ENCODE measurements at regions not wholly inside any gene's neighbourhood (a gene's known extent, or its start where the extent isn't known, plus 50 kb on each side); places are given as distances from the start of the nearest gene placed in this dataset.

- DNase-seq (ENCODE audit: low spot score) (peak; percentile 48), FAIRE-seq (no peak)
Observed at GRCh38 chr17:27049104-27049784, 244.7 kb upstream of the WSB1 start.

DNA sequence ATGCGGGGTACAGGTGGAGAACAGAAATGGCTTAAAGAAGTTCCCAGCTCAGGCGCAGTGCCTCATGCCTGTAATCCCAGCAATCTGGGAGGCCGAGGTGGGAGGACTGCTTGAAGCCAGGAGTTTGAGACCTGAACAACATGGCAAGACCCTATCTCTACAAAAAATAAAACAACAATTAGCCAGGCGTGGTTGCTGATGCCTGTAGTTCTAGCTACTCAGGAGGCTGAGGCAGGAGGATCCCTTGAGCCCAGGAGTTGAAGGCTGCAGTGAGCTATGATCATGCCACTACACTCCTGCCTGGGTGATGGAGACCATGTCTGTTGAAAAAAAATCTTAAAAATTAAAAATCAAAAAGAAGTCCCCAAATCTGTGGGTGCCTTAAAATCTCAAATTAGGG, 228.3 kb upstream of the WSB1 start:
- no peak for DNase-seq (ENCODE audit: low spot score)
- no peak for FAIRE-seq

GRCh38 chr17:27066315-27066714, 227.6 kb upstream of the WSB1 start:
- FAIRE-seq = peak; percentile 37
- DNase-seq (ENCODE audit: low spot score) = no peak

DNA sequence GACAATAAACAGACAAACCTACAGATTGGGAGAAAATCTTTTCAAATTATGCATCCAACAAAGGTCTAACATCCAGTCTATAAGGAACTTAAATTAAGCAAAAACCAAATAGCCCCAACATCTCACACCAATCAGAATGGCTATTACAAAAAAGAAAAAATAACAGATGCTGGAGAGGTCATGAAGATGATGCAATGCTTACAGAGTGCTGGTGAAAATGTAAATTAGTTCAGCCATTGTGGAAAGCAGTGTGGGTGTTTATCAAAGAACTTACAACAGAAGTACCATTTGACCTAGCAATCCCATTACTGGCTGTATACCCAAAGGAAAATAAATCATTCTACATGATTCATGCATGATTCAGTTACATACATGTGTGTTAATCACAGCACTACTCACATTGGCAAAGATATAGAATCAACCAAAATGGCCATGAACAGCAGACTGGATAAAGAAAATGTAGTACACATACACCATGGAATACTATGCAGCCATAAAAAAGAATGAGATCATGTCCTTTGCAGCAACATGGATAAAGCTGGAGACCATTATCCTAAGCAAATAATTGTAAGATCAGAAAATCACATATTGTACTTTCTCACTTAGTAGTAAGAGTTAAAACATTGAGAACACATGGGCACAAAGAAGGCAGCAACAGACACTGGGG, 223.9 kb upstream of the WSB1 start:
- no peak for FAIRE-seq
- no peak for DNase-seq (ENCODE audit: low spot score)

DNA sequence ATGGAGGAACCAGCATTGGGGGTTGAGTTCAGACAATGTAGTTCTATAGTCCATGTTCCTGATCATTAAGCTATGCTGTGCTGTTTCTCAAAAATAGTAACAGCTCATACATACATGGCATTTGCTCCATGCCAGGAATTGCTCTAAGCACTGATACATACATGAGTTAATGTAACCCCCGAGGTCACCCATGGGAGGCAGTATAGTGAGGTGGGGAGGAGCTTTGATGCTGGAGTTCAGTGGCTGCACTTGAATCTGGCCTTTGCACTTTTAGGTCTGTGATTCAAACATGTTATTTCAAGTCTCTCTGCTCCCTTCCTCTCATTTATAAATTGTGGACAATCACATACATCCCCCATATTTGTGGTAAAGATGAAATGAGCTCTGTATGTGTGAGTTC, 223.1 kb upstream of the WSB1 start:
- no peak for DNase-seq (ENCODE audit: low spot score)
- no peak for FAIRE-seq

DNA sequence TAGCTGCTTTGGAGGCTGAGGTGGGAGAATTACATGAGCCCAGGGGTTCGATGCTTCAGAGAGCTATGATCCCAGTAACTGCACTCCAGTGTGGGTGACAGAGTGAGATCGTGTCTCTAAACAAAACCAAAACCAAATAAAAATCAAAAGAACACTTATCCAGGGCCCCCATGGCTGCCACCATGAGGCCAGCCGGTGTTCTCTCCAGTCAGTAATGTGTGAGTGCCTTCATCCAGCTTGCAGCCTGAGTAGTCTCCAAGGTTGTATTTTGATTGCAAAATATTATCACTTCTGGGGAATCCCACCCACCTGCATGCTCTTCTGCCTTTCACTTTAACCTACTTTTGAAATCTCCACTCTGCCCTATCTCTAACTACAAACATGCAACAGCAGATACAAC, 221.0 kb upstream of the WSB1 start:
- FAIRE-seq (no peak), DNase-seq (ENCODE audit: low spot score) (no peak)

DNA sequence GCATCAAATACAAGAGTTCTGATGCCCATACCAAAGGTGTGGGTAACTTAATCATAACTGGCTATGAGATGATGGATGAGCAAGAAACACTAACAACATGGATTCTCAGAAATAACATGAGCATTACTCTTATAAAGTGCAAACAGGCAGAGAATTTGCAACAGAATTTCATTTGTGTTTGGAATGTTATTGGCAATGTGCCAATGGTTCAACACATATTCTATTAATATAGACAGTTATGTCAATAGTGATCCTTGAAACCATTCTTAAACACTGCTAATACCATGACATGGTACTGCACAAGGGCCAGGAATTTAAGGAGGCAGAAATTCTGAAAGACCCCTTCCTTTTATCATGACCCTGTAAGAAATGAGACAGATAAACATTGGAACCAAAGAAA, 217.1 kb upstream of the WSB1 start:
- no peak for DNase-seq (ENCODE audit: low spot score)
- no peak for FAIRE-seq

DNA sequence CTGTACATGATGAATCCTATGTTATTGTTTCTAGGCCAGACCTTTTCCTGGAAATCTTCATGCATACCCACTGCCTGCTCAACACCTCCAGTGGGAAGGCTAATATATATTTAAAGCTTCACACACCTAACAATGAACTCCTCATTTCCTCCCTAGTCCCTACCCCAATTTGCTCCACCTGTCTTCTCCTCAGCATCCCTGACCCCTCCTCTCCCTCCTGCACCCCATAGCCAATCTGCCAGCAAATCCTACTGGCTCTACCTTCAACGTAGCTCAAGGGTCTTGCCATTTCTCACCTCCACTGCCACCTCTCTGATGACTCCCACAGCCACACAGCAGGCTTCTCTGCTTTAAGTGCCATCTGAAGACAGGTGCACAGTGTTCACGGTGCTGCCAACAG, 215.6 kb upstream of the WSB1 start:
- FAIRE-seq (peak; percentile 74), DNase-seq (ENCODE audit: low spot score) (no peak)

DNA sequence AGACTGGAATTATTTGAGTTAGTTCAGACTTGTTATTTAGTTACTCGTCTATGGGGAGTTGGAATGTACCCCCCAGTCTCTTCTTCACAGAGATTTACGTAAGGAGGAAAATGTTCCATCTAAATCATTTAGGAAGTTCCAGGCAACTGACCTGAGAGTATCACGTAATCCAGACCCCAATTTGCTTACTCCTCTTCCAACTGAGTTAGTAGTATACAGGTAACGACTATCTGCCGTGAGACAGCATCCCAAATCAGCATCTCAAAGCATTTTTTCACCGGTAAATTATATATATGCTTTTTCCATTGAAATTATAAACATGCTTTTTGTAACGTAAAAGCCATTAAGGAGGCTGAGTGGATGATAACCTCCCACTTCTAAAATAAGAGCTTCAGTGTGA, 214.3 kb upstream of the WSB1 start:
- FAIRE-seq = no peak
- no peak for DNase-seq (ENCODE audit: low spot score)

DNA sequence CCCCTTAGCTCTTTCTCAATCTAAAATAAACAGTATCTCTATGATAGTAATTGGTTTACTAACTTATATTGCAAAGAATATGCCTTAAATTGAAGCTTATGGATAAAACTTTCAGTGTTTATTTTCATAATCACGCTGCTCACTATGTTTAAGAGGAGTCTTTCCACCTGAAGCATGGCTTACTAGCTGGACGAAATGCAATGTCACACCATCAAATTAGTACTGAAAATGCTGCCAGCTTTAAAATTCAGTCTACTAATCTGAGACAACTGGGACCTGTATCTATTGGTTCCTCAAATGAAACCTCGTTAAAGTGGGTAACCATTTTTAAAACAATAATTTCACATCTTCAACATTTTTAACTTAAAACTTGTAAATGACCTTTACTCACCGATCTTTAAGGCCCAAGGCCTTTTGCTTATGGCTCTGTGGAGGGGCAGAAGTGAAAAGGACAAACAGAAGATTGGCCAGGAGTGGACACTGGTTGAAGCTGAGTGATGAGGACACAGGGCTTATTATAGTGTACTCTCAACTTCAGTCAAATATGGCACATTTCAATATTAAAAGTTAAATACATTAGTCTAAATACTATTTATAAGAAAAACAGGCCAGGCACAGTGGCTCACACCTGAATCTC, 212.8 kb upstream of the WSB1 start:
- FAIRE-seq (no peak), DNase-seq (ENCODE audit: low spot score) (no peak)

DNA sequence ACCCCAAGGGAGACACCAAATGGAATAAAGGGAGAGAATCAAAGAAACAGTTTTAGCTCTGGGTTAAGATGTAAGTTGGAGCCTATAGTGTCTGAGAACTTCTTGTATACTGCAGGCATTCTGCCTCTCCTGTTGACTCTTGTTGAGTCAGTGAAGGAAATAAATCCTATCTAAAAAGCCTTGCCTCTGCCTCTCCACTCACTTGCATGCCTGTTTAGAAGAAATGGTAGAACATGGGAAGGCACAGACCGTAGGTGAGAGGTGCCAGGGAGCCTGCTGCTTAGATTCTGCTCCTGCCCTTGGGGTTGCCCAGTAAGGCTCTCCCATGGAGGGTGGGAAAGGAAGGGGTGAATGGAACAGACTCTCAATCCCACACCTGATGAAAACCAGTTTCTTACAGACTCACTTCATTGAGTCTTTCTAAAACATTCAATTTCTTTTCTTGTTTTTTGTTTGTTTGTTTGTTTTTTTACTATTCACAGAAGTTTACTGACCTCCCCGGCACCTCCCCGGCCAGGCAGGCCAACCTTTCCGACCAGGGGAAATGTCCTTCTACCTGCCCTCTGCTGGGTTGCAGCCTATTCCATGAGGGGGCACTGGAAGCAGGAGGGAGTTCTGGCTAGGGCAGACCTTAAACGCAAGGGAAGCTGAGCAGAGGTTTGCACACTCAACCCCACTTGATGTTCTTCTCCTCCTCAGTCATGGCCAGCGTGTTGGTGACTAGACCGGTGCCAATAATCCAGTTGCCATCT, 211.7 kb upstream of the WSB1 start:
- DNase-seq (ENCODE audit: low spot score) = no peak
- FAIRE-seq = no peak

DNA sequence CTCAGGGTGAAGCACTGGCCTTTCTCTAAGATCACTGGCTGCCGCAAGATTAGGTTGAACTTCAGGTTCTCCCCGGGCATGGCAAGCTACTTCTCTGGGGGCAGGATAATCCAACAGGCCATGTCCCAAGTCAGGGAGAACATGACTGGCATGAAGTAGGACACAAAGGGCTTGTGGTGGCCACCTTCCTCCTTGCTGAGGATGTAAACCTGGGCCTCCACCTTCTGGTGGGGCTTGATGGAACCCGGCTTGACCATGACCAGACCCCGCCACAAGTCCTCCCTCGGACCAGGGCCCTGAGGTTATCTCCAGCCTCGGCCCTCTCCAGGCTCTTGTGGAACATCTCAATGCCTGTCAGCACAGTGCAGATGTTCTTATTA, 211.1 kb upstream of the WSB1 start:
- FAIRE-seq (no peak), DNase-seq (ENCODE audit: low spot score) (no peak)

GRCh38 chr17:27083408-27084185, 210.3 kb upstream of the WSB1 start:
- DNase-seq (ENCODE audit: low spot score) (no peak), FAIRE-seq (peak; percentile 82)

- no peak for FAIRE-seq
- DNase-seq (ENCODE audit: low spot score) = no peak
Observed at GRCh38 chr17:27085517-27085916, 208.4 kb upstream of the WSB1 start.

DNA sequence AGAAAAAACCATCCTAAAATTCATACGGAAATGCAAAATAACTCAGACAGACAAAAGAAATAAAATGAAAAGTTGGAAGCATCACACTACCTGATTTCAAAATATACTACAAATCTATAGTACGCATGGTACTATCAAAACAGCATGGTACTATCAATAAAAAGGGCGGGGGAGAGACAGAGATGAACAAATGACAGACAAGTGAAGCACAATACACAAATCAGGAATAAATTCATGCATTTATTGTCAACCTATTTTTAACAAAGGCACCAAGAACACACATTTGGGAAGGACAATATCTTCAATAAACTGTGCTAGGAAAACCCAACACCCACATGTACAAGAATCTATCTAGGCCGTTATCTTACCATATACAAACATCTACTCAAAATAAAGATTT, 207.4 kb upstream of the WSB1 start:
- DNase-seq (ENCODE audit: low spot score) = no peak
- FAIRE-seq = peak; percentile 20

DNA sequence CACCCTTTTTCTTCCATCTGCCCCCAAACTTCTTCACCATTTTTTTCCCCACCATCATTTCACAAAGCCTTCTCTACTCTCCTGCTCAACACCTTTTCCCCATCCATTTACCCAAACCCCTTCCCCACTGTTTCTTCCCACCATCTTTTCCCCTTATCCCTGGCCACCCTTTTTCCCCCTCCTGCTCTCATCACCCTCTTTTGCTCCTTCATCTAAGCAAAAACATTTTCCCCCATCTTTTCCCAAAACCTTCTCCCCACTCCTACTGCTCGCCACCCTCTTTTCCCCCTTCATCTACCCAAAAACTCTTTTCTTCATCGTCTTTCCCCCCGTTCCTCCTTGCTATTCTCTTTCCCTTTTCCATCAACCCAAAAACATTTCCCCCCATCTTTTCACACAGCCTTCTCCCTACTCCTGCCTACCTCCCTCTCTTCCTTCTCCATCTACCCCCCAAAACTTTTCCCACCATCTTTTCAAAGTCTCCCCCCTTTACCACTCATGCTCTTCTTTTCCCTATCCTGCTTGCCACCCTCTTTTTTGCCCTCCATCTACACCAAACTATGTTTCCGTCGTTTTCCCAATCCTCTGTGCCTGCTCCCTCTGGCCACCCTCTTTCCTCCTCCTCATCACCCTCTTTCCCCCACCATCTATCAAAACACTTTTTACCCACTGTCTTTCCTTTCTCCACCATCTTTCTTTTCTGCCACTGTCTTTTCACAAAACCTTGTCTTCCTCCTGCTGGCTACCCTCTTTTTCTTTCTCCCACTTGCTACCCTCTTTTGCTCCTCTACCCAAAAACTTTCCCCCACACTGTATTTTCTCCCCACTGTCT, 205.8 kb upstream of the WSB1 start:
- FAIRE-seq (peak; percentile 46), DNase-seq (ENCODE audit: low spot score) (no peak)

GRCh38 chr17:27088767-27089078, 205.2 kb upstream of the WSB1 start:
- DNase-seq (ENCODE audit: low spot score) = no peak
- FAIRE-seq = no peak

- FAIRE-seq (peak; percentile 94), DNase-seq (ENCODE audit: low spot score) (peak; percentile 77)
Observed at GRCh38 chr17:27089079-27089928, 204.6 kb upstream of the WSB1 start.

- DNase-seq (ENCODE audit: low spot score) (no peak), FAIRE-seq (no peak)
Observed at GRCh38 chr17:27089929-27090247, 204.0 kb upstream of the WSB1 start.

Measured in urothelium cell line (cell line).